Body of pancreas (tissue), 4 donors: ENCODE measurements at regions not wholly inside any gene's neighbourhood (a gene's known extent, or its start where the extent isn't known, plus 50 kb on each side); places are given as distances from the start of the nearest gene placed in this dataset.
"Not testable (repeated sequence)": the region's sequence is repeated elsewhere in the genome, so short reads cannot be mapped to it uniquely, and the experiment has no call there.

ENCODE experiments used
- POLR2A ChIP-seq, 3 donors: fragments of 450-650 bp; IDR thresholded peaks; one replicate each; pipeline ENCODE4 v1.6.1; 2016; ENCODE audit warnings: antibody characterized with exemption in 3 of 3, mild to moderate bottlenecking in 2 of 3
- TF ChIP-seq, protein P1 (sequence below), 7 experiments: fragments of 450-650 bp in 4 of 7; fragments of 200-600 bp in 3 of 7; sonication (generic) in 3 of 7; IDR thresholded peaks; one replicate each; pipeline ENCODE4 v1.5.1; 2016 to 2019; ENCODE audit warnings: antibody characterized with exemption in 7 of 7

DNA sequence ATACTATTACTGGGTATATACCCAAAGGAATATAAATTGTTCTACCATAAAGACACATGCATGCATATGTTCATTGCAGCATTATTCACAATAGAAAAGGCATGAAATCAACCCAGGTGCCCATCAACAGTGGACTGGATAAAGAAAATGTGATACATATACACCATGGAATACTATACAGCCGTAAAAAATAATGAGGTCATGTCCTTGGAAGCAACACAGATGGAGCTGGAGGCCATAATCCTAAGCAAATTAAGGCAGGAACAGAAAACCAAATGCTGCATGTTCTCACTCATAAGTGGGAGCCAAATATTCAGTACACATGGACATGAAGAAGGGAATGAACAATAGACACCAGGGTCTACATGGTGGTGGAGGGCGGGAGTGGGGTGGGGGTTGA, 241.9 kb upstream of the NFIA start:
- TF ChIP-seq, protein P1, sequence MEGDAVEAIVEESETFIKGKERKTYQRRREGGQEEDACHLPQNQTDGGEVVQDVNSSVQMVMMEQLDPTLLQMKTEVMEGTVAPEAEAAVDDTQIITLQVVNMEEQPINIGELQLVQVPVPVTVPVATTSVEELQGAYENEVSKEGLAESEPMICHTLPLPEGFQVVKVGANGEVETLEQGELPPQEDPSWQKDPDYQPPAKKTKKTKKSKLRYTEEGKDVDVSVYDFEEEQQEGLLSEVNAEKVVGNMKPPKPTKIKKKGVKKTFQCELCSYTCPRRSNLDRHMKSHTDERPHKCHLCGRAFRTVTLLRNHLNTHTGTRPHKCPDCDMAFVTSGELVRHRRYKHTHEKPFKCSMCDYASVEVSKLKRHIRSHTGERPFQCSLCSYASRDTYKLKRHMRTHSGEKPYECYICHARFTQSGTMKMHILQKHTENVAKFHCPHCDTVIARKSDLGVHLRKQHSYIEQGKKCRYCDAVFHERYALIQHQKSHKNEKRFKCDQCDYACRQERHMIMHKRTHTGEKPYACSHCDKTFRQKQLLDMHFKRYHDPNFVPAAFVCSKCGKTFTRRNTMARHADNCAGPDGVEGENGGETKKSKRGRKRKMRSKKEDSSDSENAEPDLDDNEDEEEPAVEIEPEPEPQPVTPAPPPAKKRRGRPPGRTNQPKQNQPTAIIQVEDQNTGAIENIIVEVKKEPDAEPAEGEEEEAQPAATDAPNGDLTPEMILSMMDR (IDR thresholded peaks at IDR 0.05), result not testable (repeated sequence)
- TF ChIP-seq POLR2A (IDR thresholded peaks at IDR 0.05), result not testable (repeated sequence)
